ENCODE measurements at regions not wholly inside any gene's neighbourhood (a gene's known extent, or its start where the extent isn't known, plus 50 kb on each side); places are given as distances from the start of the nearest gene placed in this dataset.

DNA sequence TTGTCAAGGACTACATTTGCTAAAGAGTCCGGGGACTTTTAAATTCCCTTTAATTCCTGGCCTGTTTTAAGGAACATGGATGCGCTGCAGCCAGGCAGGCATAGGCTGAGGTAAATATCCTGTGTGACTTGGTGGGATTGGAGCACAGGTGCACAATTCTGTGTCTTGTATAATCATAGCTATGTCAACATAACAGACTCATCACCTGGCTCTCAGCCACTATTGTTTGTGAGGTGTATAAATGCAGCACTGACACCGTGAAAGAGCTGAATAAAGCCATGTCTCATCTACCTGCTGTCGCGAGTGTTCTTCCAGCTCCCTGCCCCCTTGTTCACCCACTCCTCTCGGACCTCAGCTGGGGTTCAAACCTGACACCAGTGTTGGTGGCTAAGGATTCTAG is 109.7 kb downstream of the MFSD1 start:
- Histone ChIP-seq H3K4me3 (ENCODE audit: low read depth, low read length) (no peak overlapping the region), H3K36me3 (ENCODE audit: control insufficient read depth, insufficient read depth, low read length) (no peaks in the 10 kb centered on the region), H3K79me2 (no peaks in the 10 kb centered on the region), H3K27me3 (ENCODE audit: control insufficient read depth, insufficient read depth, low read length) (no peaks in the 10 kb centered on the region), H3K27ac (no peak overlapping the region), H3K9me3 (ENCODE audit: control insufficient read depth, low read length) (no peaks in the 10 kb centered on the region), H3K9ac (no peak overlapping the region), H3K4me2 (ENCODE audit: low read length) (no peak overlapping the region), H2AFZ (no peak overlapping the region), H3K4me1 (no peaks in the 10 kb centered on the region)
- TF ChIP-seq, protein P1, sequence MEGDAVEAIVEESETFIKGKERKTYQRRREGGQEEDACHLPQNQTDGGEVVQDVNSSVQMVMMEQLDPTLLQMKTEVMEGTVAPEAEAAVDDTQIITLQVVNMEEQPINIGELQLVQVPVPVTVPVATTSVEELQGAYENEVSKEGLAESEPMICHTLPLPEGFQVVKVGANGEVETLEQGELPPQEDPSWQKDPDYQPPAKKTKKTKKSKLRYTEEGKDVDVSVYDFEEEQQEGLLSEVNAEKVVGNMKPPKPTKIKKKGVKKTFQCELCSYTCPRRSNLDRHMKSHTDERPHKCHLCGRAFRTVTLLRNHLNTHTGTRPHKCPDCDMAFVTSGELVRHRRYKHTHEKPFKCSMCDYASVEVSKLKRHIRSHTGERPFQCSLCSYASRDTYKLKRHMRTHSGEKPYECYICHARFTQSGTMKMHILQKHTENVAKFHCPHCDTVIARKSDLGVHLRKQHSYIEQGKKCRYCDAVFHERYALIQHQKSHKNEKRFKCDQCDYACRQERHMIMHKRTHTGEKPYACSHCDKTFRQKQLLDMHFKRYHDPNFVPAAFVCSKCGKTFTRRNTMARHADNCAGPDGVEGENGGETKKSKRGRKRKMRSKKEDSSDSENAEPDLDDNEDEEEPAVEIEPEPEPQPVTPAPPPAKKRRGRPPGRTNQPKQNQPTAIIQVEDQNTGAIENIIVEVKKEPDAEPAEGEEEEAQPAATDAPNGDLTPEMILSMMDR (IDR thresholded peaks at IDR 0.05), result no peak

DNA sequence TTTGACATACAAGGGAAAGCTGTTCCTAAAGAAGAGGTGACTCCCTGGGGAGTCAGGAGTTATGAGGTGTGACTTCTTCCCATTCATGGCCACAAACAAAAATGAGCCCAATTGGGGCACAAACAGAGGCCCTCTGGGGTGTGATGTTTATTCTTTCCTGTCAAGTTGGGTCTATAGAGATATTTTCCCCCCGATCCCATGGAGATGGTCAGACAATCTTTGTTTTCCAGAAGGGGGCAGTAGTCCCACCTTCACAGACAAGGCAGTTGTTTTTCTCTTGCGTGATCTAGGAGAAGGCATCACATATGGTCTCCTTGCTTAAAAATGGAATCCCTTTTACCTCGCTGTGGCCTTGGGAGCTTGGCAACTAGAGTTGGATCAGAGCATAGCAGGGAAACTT is 110.3 kb downstream of the MFSD1 start:
- TF ChIP-seq, protein P1 (IDR thresholded peaks at IDR 0.05), result no peak
- H2AFZ ChIP-seq, result no peak overlapping the region
- no peaks in the 10 kb centered on the region for H3K9me3 ChIP-seq (ENCODE audit: control insufficient read depth, low read length)
- H3K4me3 ChIP-seq (ENCODE audit: low read depth, low read length), result no peak overlapping the region
- H3K79me2 ChIP-seq, result no peaks in the 10 kb centered on the region
- no peak overlapping the region for H3K27ac ChIP-seq
- no peaks in the 10 kb centered on the region for H3K4me1 ChIP-seq
- H3K4me2 ChIP-seq (ENCODE audit: low read length), result no peak overlapping the region
- no peak overlapping the region for H3K9ac ChIP-seq
- H3K27me3 ChIP-seq (ENCODE audit: control insufficient read depth, insufficient read depth, low read length), result no peaks in the 10 kb centered on the region
- H3K36me3 ChIP-seq (ENCODE audit: control insufficient read depth, insufficient read depth, low read length), result no peaks in the 10 kb centered on the region

DNA sequence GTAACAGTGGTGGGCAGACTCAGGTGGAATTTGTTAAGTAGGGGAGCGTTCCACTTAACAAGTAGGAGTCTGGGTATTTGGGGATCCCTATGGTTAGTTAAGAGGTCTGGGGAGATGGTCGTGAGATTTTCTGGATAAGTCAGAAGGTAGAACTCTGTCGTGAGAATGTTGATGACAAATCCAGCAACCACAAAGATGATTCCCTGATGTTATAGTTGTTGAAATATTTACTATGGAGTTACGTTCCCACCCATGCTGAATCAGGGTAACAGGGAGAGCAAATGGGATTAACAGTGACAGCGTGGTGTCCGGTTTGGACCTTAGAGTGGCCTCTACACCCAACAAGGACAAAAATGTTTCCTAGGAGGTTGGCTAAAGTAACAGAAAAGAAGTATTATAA is 110.8 kb downstream of the MFSD1 start:
- TF ChIP-seq, protein P1 (IDR thresholded peaks at IDR 0.05), result no peak

DNA sequence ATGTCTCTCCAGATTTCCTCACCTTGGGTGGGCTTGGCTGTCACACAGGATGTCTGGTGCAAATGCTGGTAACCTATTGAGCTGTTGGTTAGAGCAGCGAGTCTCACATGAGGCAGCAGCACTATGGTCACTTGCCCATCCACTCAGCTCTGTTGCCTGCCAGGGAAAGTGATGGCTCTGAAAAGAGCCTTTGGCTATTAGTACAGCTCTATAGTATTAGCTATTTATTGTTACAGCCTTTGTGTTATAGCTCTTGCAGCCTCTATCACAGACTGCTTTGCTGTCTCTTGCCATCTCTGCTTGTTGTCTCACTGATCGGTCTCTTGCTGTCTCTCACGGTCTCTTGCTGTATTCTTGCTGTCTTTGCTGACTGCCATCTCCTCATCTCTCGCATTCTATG is 114.3 kb downstream of the MFSD1 start:
- no peak overlapping the region for H3K27ac ChIP-seq
- H3K36me3 ChIP-seq (ENCODE audit: control insufficient read depth, insufficient read depth, low read length), result no peaks in the 10 kb centered on the region
- no peak overlapping the region for H3K4me3 ChIP-seq (ENCODE audit: low read depth, low read length)
- H3K27me3 ChIP-seq (ENCODE audit: control insufficient read depth, insufficient read depth, low read length), result no peaks in the 10 kb centered on the region
- no peak overlapping the region for H2AFZ ChIP-seq
- no peak overlapping the region for H3K9ac ChIP-seq
- no peaks in the 10 kb centered on the region for H3K79me2 ChIP-seq
- TF ChIP-seq, protein P1 (IDR thresholded peaks at IDR 0.05), result no peak
- no peaks in the 10 kb centered on the region for H3K4me1 ChIP-seq
- no peaks in the 10 kb centered on the region for H3K9me3 ChIP-seq (ENCODE audit: control insufficient read depth, low read length)
- H3K4me2 ChIP-seq (ENCODE audit: low read length), result no peak overlapping the region

More for the DNA sequence above, 110.8 kb downstream of the MFSD1 start:
- H3K27me3 ChIP-seq (ENCODE audit: control insufficient read depth, insufficient read depth, low read length), result no peaks in the 10 kb centered on the region
- H3K9me3 ChIP-seq (ENCODE audit: control insufficient read depth, low read length), result no peaks in the 10 kb centered on the region
- H3K9ac ChIP-seq, result no peak overlapping the region
- H3K27ac ChIP-seq, result no peak overlapping the region
- no peaks in the 10 kb centered on the region for H3K36me3 ChIP-seq (ENCODE audit: control insufficient read depth, insufficient read depth, low read length)
- H3K4me1 ChIP-seq, result no peaks in the 10 kb centered on the region
- no peaks in the 10 kb centered on the region for H3K79me2 ChIP-seq
- H2AFZ ChIP-seq, result no peak overlapping the region
- H3K4me2 ChIP-seq (ENCODE audit: low read length), result no peak overlapping the region
- H3K4me3 ChIP-seq (ENCODE audit: low read depth, low read length), result no peak overlapping the region

DNA sequence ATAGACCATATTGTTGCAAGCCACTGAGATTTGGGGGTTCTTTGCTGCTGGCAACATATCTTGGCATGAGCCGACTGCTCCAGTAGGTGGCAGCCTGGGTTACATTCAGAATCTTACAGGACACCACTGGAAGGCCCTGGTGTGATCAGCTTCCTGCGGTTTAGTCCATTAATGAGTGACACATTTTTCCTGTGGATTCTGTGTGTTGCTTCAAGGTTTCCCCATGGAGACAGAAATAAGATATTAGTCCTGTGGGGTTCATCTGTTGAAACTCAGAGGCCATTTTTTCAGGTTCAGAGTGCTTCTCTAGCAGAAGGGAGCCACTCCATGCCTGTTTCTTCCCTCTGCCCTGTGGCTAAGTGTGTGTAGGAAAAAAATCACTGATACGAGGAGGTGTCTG is 116.2 kb downstream of the MFSD1 start:
- TF ChIP-seq, protein P1 (IDR thresholded peaks at IDR 0.05), result no peak
- Histone ChIP-seq H3K27ac (no peak overlapping the region), H3K36me3 (ENCODE audit: control insufficient read depth, insufficient read depth, low read length) (no peaks in the 10 kb centered on the region), H3K9ac (no peak overlapping the region), H3K9me3 (ENCODE audit: control insufficient read depth, low read length) (no peaks in the 10 kb centered on the region), H3K4me3 (ENCODE audit: low read depth, low read length) (no peak overlapping the region), H3K27me3 (ENCODE audit: control insufficient read depth, insufficient read depth, low read length) (no peaks in the 10 kb centered on the region), H3K4me1 (no peaks in the 10 kb centered on the region), H3K79me2 (no peaks in the 10 kb centered on the region), H2AFZ (no peak overlapping the region), H3K4me2 (ENCODE audit: low read length) (no peak overlapping the region)

Data from parathyroid adenoma (tissue), 2 donors.